GM18499 (cell line): ENCODE measurements at regions not wholly inside any gene's neighbourhood (a gene's known extent, or its start where the extent isn't known, plus 50 kb on each side); places are given as distances from the start of the nearest gene placed in this dataset.

ENCODE experiments used
- ATAC-seq: cut with Tn5 transposase; IDR thresholded peaks from one replicate; pipeline ENCODE4 v1.9.1; 2021; ENCODE audit warnings: moderate number of reproducible peaks; ENCODE audit not compliant: insufficient read depth, unreplicated experiment

GRCh38 chrX:9147086-9147485 is 113.2 kb upstream of the FAM9B start:
- ATAC-seq: no peak

DNA sequence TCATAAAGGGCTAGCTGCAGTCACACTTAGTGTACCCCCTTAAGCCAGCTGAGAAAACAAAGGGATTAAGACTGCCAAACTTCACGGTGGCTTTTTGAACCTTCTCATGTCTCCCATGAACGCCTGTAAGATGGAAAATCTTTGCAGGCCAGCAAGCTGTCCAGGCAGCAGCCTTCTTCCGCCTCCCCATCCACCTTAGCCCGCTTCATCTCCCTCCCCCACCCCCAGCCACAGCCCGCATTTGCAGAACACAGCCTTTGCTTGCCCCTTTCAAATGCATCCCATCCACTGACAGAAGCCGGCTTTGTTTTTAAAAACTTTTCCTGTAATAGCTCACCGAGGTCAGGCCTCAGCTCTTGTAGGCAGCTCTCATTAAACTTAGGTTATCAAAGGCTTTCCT is 113.8 kb upstream of the FAM9B start:
- no peak for ATAC-seq

GRCh38 chrX:9148615-9149399 is 114.9 kb upstream of the FAM9B start:
- no peak for ATAC-seq

GRCh38 chrX:9149501-9150245 is 115.7 kb upstream of the FAM9B start:
- ATAC-seq: no peak

- no peak for ATAC-seq
Observed at GRCh38 chrX:9151772-9152307, 117.9 kb upstream of the FAM9B start.

- ATAC-seq: no peak
Observed at GRCh38 chrX:9153300-9153699, 119.4 kb upstream of the FAM9B start.

DNA sequence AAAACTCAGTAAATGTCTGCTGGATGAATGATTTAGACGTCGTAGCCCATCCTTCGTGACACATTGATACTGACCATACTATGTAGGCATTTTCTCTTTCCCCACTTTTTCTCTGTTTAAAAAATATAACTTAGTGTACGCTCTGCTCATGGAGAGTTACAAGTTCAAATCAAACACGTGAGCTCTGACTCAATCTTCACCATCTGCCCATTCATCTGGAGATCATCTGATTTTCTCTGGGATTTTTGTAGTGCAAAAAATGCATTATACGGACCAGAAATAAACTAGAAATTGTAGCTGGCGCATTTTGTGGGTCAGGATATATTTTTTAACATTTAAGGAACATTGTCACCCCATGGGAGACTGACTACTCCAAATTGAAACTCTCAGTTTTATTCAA is 124.7 kb upstream of the FAM9B start:
- ATAC-seq: no peak

- no peak for ATAC-seq
Observed at GRCh38 chrX:9160698-9161329, 126.9 kb upstream of the FAM9B start.

GRCh38 chrX:9162698-9163097 is 128.8 kb upstream of the FAM9B start:
- no peak for ATAC-seq

- ATAC-seq: no peak
Observed at GRCh38 chrX:9163214-9163709, 129.3 kb upstream of the FAM9B start.

GRCh38 chrX:9164086-9164485 is 130.2 kb upstream of the FAM9B start:
- no peak for ATAC-seq

GRCh38 chrX:9164533-9165426 is 130.9 kb upstream of the FAM9B start:
- ATAC-seq: no peak

- no peak for ATAC-seq
Observed at GRCh38 chrX:9166584-9166944, 132.6 kb upstream of the FAM9B start.

GRCh38 chrX:9171841-9172463 is 138.0 kb upstream of the FAM9B start:
- no peak for ATAC-seq

- ATAC-seq: no peak
Observed at GRCh38 chrX:9172464-9172850, 138.5 kb upstream of the FAM9B start.

- ATAC-seq: no peak
Observed at GRCh38 chrX:9180623-9181022, 146.7 kb upstream of the FAM9B start.

DNA sequence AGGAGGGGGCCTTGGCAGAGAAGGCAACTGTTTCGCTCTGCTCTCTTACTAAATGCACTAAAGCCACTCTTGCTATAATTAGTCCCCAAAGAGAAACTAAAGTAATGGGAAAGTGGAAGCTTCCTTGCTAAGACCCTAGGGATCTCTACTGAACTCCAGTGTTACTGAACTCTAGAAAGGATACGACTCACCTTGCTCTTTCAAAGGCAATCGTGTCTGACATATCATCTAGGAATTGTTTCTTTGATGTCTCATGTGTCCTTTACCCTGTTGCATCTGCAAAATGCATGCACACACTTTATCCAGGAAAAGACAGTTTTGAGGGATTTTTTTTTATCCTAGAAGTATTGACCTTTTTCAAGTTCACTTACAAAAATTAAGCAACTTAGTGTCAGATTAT is 148.1 kb upstream of the FAM9B start:
- no peak for ATAC-seq

DNA sequence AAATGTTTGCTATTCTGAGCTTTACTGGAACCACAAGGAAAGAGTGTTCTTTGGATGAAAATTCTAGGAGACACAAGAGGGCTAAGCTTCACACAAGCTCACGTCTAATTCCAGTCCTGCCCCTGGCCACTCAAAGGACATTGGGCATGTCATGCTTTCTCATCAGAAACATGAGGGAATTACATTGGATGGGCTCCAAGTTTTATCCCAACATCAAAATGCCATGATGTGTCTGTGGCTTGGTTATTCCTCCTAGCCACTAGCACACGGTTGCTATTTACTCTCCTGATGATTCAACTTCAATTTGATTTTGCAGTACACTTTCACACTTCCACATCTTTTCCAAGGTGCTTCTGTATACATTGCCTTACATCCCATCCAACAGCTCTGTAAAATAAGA is 149.6 kb upstream of the FAM9B start:
- no peak for ATAC-seq

- no peak for ATAC-seq
Observed at GRCh38 chrX:9184211-9184610, 150.3 kb upstream of the FAM9B start.

GRCh38 chrX:9188117-9188516 is 154.2 kb upstream of the FAM9B start:
- no peak for ATAC-seq
